ENCODE measurements at regions not wholly inside any gene's neighbourhood (a gene's known extent, or its start where the extent isn't known, plus 50 kb on each side); places are given as distances from the start of the nearest gene placed in this dataset.

- Histone ChIP-seq H3K27ac (peak overlapping the region; percentile 57), H3K4me3 (peak overlapping the region; percentile 16), H3K9me3 (replicated peaks) (no peaks in the 10 kb centered on the region), H3K4me1 (peaks cover 21% of the 10 kb centered on the region), H3K27me3 (no peaks in the 10 kb centered on the region), H3K36me3 (no peaks in the 10 kb centered on the region)
- DNase-seq: peak; percentile 9 to 54
These were observed 95.7 kb upstream of the SPRY2 start for GRCh38 chr13:80436571-80437169.

GRCh38 chr13:80430561-80430960 is 89.6 kb upstream of the SPRY2 start:
- Histone ChIP-seq H3K9me3 (replicated peaks) (0 out of 2 replicates have a peak, but pooled peaks cover 2% of the 10 kb centered on the region), H3K4me1 (no peaks in the 10 kb centered on the region), H3K36me3 (no peaks in the 10 kb centered on the region), H3K4me3 (no peak overlapping the region), H3K27me3 (no peaks in the 10 kb centered on the region), H3K27ac (no peak overlapping the region)
- DNase-seq: no peak

GRCh38 chr13:80428349-80429096 is 87.6 kb upstream of the SPRY2 start:
- peaks cover 6% of the 10 kb centered on the region; the same call in 1 of the 2 replicates for H3K9me3 ChIP-seq (replicated peaks)
- H3K27ac ChIP-seq: no peak overlapping the region
- no peak overlapping the region for H3K4me3 ChIP-seq
- H3K27me3 ChIP-seq: no peaks in the 10 kb centered on the region
- DNase-seq: no peak
- H3K36me3 ChIP-seq: no peaks in the 10 kb centered on the region
- H3K4me1 ChIP-seq: no peaks in the 10 kb centered on the region

- Histone ChIP-seq H3K4me3 (no peak overlapping the region), H3K9me3 (replicated peaks) (peaks cover 2% of the 10 kb centered on the region; the same call in 1 of the 2 replicates), H3K4me1 (no peaks in the 10 kb centered on the region), H3K36me3 (no peaks in the 10 kb centered on the region), H3K27me3 (no peaks in the 10 kb centered on the region), H3K27ac (no peak overlapping the region)
- no peak for DNase-seq
These were observed 78.5 kb upstream of the SPRY2 start for GRCh38 chr13:80419416-80419815.

- H3K4me3 ChIP-seq: no peak overlapping the region
- no peaks in the 10 kb centered on the region for H3K36me3 ChIP-seq
- H3K4me1 ChIP-seq: no peaks in the 10 kb centered on the region
- H3K27ac ChIP-seq: no peak overlapping the region
- DNase-seq: no peak
- no peaks in the 10 kb centered on the region for H3K27me3 ChIP-seq
- no peaks in the 10 kb centered on the region for H3K9me3 ChIP-seq (replicated peaks)
These were observed 72.7 kb upstream of the SPRY2 start for GRCh38 chr13:80413611-80414010.

GRCh38 chr13:80408270-80408669 is 67.3 kb upstream of the SPRY2 start:
- no peak overlapping the region for H3K27ac ChIP-seq
- no peaks in the 10 kb centered on the region for H3K9me3 ChIP-seq (replicated peaks)
- H3K36me3 ChIP-seq: no peaks in the 10 kb centered on the region
- no peaks in the 10 kb centered on the region for H3K27me3 ChIP-seq
- H3K4me3 ChIP-seq: no peak overlapping the region
- H3K4me1 ChIP-seq: no peaks in the 10 kb centered on the region
- DNase-seq: peak; percentile 7 to 14

GRCh38 chr13:80400865-80401426 is 60.0 kb upstream of the SPRY2 start:
- DNase-seq: no peak
- Histone ChIP-seq H3K36me3 (no peaks in the 10 kb centered on the region), H3K9me3 (replicated peaks) (no peaks in the 10 kb centered on the region), H3K4me1 (no peaks in the 10 kb centered on the region), H3K4me3 (no peak overlapping the region), H3K27ac (no peak overlapping the region), H3K27me3 (no peaks in the 10 kb centered on the region)

GRCh38 chr13:80400164-80400864 is 59.4 kb upstream of the SPRY2 start:
- no peak overlapping the region for H3K27ac ChIP-seq
- no peaks in the 10 kb centered on the region for H3K9me3 ChIP-seq (replicated peaks)
- DNase-seq: no peak
- no peaks in the 10 kb centered on the region for H3K27me3 ChIP-seq
- no peaks in the 10 kb centered on the region for H3K4me1 ChIP-seq
- no peaks in the 10 kb centered on the region for H3K36me3 ChIP-seq
- H3K4me3 ChIP-seq: no peak overlapping the region

- Histone ChIP-seq H3K27me3 (no peaks in the 10 kb centered on the region), H3K4me1 (no peaks in the 10 kb centered on the region), H3K4me3 (no peak overlapping the region), H3K9me3 (replicated peaks) (no peaks in the 10 kb centered on the region), H3K36me3 (no peaks in the 10 kb centered on the region), H3K27ac (no peak overlapping the region)
- no peak for DNase-seq
These were observed 58.6 kb upstream of the SPRY2 start for GRCh38 chr13:80399340-80400163.
